NOMO-1 (cell line): ENCODE measurements at regions not wholly inside any gene's neighbourhood (a gene's known extent, or its start where the extent isn't known, plus 50 kb on each side); places are given as distances from the start of the nearest gene placed in this dataset.

Experiments
- DNase-seq, 2 experiments: peaks; one replicate each; lab custom pipeline; 2025; ENCODE audit not compliant: unreplicated experiment in 2 of 2; lab: John Stamatoyannopoulos, UW

- no peak for DNase-seq
Measured at GRCh38 chr1:198472997-198473396, 67.5 kb downstream of the ATP6V1G3 start.

- no peak for DNase-seq
Measured at GRCh38 chr1:198472119-198472518, 68.4 kb downstream of the ATP6V1G3 start.

- no peak for DNase-seq
Measured at GRCh38 chr1:198467907-198468306, 72.6 kb downstream of the ATP6V1G3 start.

- no peak for DNase-seq
Measured at GRCh38 chr1:198467342-198467741, 73.1 kb downstream of the ATP6V1G3 start.

GRCh38 chr1:198465201-198466144, 75.0 kb downstream of the ATP6V1G3 start:
- DNase-seq, result peak in 1 of 2 experiments; percentile 35

GRCh38 chr1:198463709-198464108, 76.8 kb downstream of the ATP6V1G3 start:
- no peak for DNase-seq

GRCh38 chr1:198462365-198463019, 78.0 kb downstream of the ATP6V1G3 start:
- no peak for DNase-seq

GRCh38 chr1:198455966-198456365, 84.5 kb downstream of the ATP6V1G3 start:
- no peak for DNase-seq

- DNase-seq, result no peak
Measured at GRCh38 chr1:198449727-198450433, 90.6 kb downstream of the ATP6V1G3 start.

- DNase-seq, result no peak
Measured at GRCh38 chr1:198449261-198449660, 91.2 kb downstream of the ATP6V1G3 start.

GRCh38 chr1:198447468-198447867, 93.0 kb downstream of the ATP6V1G3 start:
- no peak for DNase-seq

- no peak for DNase-seq
Measured at GRCh38 chr1:198445872-198446271, 94.6 kb downstream of the ATP6V1G3 start.

GRCh38 chr1:198444792-198445191, 95.7 kb downstream of the ATP6V1G3 start:
- no peak for DNase-seq

- DNase-seq, result no peak
Measured at GRCh38 chr1:198443365-198444233, 96.9 kb downstream of the ATP6V1G3 start.

GRCh38 chr1:198440842-198441241, 99.6 kb downstream of the ATP6V1G3 start:
- no peak for DNase-seq

GRCh38 chr1:198437332-198437731, 103.1 kb downstream of the ATP6V1G3 start:
- DNase-seq, result no peak

- no peak for DNase-seq
Measured at GRCh38 chr1:198436276-198436675, 104.2 kb downstream of the ATP6V1G3 start.

GRCh38 chr1:198435056-198435455, 105.4 kb downstream of the ATP6V1G3 start:
- DNase-seq, result no peak

- no peak for DNase-seq
Measured at GRCh38 chr1:198424441-198424840, 116.0 kb downstream of the ATP6V1G3 start.

GRCh38 chr1:198423673-198424072, 116.8 kb downstream of the ATP6V1G3 start:
- DNase-seq, result no peak
